ENCODE measurements at regions not wholly inside any gene's neighbourhood (a gene's known extent, or its start where the extent isn't known, plus 50 kb on each side); places are given as distances from the start of the nearest gene placed in this dataset.
"Not testable (repeated sequence)": the region's sequence is repeated elsewhere in the genome, so short reads cannot be mapped to it uniquely, and the experiment has no call there.

DNA sequence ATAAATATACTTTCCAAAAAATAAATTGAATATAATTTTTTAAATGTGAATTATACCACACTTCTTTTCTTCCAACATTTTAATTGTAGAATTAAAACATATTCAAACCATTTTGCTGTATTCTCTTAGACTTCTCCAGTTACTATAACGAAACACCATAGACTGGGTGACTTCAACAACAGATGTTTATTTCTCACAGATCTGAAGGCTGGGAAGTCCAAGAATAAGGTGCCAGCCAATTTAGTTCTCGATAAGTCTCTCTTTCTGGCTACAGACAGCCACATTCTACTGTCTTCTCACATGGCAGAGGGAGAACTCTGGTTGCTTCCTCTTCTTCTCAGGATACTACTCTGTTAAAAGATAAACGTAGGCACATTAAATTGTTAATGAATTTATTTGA lies 155.8 kb upstream of the UGT8 start:
- no peak for DNase-seq (ENCODE audit: low read depth in 2 of 2)

DNA sequence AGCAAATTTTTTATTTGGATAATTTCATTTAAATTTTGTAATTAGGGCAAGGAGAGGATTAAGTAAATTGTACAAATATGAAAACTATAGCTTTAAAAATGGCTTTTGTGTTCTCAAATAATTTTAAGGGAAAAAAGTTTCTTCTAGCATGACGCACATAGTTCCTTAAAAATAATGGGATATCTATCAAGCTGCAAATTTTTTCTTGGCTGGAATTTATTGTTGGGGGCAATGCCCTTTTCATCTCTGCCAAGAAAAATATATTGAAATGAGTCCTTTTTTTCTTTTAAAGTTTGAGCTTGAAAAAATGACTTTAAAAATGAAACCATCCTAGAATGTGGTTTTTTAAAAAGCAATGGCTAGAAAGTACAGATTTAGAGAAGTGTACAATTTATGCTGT lies 154.4 kb upstream of the UGT8 start:
- DNase-seq (ENCODE audit: low read depth in 2 of 2), result no peak

DNA sequence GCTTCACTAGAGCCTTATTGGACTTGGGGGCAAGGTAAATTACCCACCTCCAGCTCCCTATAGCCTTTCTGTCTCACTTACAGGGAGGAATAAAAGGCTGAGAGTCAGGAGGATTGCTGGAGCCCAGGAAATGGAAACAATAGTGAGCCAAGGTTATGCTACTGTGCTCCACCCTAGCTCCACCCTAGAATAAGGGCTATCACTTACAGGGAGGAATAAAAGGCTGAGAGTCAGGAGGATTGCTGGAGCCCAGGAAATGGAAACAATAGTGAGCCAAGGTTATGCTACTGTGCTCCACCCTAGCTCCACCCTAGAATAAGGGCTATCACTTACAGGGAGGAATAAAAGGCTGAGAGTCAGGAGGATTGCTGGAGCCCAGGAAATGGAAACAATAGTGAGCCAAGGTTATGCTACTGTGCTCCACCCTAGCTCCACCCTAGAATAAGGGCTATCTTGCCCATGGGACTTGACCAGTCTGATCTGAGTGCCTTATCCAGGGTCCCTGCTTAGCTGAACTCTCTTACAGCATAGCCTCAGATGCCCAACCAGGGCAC lies 150.6 kb upstream of the UGT8 start:
- DNase-seq (ENCODE audit: low read depth in 2 of 2), result not testable (repeated sequence)

DNA sequence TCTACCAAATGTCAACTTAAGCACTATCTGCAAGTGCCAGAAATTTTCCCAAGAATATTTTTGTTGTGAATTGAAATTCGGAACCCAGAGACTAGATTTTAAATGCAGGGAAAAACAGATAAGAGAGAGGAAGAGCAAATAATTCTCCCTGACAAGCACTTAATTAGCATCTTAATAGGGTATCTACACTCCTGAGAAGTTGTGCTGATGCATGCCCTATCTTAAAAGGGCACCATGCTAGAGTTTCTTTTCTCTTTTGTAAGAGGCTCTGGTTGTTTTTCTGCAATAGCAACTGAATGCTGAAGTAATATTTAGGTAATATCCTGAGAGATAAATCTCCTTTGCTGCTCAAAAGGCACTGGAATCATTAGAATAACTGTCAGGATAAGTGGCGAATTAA lies 139.9 kb upstream of the UGT8 start:
- DNase-seq (ENCODE audit: low read depth in 2 of 2), result no peak

DNA sequence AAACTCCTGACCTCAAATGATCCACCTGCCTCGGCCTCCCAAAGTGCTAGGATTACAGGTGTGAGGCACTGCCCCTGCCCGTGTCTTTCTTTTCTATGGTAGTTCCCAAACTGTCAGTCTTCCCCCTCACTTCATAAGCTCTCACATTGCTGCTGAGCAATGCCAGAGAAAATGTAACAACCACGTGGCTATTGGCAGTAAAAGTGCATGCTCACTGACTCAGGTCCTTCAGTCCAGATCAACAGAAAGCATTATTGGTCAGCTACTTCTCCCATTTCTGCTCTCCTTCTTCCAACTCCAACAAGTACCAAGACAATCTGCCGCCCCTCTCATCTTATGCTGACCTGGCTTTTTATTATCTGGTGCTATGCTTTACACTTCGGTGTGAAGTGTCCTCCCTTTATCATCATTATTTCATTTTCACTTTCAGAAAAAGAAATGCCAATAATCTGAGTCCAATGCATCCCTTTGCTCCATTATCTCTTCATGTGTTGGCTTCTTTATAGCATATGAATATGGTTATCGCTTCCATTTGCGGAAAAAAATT lies 133.8 kb upstream of the UGT8 start:
- DNase-seq (ENCODE audit: low read depth in 2 of 2), result no peak

DNA sequence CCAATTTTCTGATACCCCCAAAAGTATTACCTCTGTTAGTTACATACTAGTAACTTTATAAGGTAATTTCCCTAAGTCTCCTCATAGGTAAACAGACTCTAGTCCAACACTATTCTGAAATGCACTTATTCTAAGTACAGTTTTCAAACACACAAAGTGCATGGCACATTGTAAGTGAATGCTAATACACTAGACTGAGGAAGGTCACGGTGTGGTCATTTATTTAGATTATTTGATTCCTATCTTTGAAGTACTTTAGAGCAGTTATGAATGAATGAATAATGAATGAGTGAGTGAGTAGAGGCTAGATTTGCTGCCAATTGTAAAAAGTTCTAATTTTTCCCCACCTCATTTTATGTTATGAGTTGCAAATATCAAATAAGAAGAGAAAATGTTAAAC lies 132.8 kb upstream of the UGT8 start:
- DNase-seq (ENCODE audit: low read depth in 2 of 2), result no peak

DNA sequence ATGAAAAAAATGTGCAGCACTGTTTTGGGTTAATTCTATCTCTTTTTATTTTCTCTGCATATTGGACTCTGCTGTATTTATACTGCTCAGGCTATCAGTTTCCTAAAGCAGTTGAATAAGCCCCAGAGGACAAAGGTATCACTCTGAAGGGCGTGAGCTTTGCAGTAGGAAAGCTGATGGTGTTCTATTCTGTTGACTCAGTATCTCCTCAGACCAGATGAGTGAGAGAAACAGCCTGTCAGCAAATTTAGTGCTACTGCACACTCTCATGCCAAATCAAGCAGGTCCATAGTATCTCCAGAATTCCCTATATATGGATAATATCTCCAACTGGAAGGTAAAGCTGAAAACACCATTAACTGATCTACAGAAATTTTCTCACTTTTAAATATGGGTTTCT lies 132.3 kb upstream of the UGT8 start:
- no peak for DNase-seq (ENCODE audit: low read depth in 2 of 2)

DNA sequence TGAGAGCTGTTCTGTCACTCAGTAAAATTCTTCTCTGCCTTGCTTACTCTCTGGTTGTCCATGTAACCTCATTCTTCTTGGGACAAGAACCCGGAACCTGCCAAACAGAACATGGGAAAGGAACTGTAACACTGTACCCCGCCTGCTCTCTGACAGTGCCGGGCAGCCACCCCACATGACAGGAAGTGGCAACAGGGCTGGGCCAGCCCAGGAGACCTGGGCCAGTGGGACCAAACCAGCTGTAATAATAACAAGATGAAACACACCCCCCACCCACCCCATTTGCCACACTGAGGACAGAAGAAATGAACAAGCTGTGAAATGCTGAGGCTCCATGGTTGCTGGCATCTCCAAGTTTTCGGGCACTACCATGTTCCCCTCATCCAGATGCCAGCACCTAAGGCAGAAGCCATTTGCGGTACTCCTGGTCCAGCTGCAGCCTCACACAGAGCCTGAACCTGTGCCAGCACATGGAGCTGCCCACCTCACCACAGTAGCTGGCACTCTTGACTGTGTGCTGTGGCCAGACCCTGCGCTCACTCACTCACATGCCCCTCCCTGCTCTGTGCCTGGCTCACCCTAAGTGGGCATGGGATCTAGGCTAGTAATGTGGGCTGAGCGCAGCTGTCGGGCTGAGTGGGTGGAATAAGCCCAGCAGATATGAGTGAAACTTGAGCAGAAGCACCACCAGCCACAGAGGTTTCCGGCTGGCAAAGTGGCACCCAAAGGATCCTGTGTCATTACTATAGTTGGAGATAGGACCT lies 126.2 kb upstream of the UGT8 start:
- no peak for DNase-seq (ENCODE audit: low read depth in 2 of 2)

DNA sequence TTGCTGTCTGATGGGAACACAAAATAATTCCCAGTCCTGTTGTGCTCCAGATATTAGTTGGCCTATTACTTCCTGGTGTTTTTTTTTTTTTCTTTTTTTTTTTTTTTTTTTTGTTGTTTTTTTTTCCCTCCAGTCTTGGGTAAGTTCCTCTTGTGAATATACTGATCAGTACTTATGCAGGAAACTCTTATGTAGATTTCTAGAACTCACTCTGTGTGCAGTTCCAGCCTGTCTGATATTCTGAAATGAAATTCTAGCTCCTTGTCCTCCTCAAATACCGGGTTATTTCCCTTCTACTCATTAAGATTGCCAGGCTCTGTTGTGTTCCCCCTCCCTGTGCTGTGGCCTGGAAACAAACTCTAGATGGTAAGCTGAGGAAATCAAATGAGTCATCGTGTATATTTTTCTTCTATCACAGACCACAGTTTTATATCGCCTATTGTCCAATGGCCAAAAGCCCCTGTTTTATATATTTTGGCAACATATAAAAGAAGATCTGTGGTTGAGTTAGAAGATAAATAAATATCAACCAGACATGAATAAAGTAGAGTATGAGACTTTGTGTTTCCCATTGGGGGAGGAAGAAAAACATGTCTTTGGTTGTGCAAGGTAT lies 124.3 kb upstream of the UGT8 start:
- no peak for DNase-seq (ENCODE audit: low read depth in 2 of 2)

DNA sequence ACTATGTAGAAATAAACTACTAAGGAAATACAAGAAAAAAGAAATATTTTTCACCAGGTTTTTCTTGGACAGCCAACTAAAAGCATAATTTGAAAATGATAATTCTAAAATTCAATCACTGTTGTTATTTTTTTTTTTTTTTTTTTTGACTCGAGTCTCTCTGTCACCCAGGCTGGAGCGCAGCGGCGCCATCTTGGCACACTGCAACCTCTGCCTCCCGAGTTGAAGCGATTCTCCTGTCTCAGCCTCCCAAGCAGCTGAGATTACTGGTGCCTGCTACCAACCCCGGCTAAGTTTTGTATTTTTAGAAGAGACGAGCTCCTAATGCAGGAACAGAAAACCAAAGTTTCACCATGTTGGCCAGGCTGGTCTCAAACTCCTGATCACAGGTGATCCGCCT lies 122.3 kb upstream of the UGT8 start:
- DNase-seq (ENCODE audit: low read depth in 2 of 2), result no peak

DNA sequence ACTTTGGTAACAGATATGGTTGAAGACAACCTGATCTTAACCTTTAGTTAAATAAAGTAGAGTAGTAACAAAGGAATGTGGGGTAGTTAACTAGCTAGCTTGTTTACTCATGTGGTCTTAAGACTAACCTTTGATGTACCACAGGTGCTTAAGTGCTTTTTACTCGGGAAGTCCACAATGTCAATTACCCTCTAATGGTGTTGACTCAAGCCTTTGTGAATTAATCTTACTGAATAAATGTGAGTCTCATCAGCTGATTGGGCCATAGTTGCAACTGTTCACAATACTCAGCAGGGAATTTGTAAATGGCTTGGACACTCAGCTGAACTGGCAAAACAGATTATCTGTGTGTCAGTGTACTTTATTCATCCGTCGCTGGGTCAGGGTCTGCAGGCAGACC lies 119.0 kb upstream of the UGT8 start:
- no peak for DNase-seq (ENCODE audit: low read depth in 2 of 2)

DNA sequence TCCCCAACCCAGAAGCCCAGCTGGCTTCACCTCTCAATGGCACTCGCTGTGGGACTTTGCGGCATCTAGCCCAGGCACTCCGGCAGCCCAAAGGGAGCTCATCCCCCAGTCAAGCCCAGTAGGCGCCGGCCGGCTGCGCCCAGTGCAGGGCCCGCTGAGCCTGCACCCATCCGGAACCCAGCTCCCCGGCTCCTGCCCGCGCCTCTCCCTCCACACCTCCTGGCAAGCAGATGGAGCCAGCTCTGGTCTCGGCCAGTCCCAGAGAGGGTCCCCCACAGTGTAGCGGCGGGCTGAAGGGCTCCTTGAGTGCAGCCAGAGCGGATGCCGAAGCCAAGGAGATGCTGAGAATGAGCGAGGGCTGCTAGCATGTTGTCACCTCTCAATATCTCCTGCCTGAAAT lies 116.8 kb upstream of the UGT8 start:
- no peak for DNase-seq (ENCODE audit: low read depth in 2 of 2)

DNA sequence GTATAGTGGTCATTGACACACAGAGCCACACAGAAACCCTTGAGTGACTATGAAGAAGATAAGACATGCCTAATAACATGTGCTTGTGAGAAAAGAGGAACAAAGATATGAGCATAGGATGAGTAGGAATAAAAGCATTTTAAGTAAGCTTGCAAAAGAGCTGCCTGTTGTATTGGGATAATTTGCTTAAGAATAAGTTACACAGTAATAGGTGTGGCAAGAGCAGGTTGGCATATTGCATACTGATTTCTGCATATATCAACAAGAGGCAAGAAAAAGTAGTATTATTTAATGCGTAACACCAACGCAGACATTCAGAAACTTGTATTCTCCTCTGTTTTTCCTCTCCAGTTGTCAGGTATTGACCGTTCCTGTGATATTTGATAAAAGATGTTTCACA lies 111.5 kb upstream of the UGT8 start:
- no peak for DNase-seq (ENCODE audit: low read depth in 2 of 2)

DNA sequence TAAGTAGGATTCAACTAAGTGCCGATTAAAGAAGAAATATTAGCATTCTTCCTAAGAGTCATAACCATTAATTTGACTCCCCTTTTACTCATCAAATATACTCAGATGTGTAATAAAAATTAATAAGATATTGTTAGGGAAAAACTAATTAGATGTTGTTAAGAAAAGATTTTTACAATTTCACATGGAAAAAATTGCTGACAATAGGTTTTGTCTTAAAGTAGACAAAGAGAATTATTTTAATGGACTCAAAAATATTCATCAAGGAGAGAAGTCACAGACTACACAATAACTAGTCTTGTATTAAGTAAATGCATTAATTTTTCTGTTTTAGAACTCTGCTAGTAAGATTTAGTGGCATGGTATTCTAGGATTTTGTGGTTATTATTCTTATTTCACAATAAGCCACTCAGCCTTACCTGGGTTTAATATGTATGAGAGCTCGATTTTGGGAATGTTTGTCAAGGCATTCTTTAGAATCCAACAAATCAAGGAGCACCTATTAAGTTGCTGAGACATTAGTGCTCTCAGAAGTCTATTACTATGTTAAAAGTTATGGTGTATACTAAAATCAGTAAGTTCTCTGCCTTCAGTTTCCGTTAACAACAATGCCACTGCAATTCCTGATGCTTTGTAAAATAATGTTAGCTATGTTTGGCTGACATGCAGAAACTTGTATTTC lies 110.2 kb upstream of the UGT8 start:
- no peak for DNase-seq (ENCODE audit: low read depth in 2 of 2)

DNA sequence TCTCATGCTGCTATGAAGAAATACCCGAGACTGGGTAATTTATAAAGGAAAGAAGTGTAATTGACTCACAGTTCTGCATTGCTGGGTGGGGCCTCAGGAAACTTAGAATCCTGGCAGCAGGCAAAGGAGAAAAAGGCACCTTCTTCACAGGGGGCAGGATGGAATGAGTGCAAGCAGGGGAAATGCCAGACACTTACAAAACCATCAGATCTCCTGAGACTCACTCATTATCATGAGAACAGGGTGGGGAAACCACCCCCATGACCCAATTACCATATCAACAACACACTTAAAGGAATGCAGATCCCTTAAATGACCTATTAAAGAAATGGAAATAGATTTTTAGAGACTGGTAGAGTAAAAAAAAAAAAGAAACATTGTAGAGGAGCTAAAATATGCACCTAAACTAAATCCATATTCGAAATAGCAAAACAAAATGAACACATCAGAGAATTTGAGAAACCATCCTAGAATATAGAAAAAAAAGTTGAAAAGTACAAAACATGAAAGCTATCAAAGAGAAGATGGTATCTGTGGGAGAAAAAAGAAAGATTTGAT lies 104.3 kb upstream of the UGT8 start:
- no peak for DNase-seq (ENCODE audit: low read depth in 2 of 2)

DNA sequence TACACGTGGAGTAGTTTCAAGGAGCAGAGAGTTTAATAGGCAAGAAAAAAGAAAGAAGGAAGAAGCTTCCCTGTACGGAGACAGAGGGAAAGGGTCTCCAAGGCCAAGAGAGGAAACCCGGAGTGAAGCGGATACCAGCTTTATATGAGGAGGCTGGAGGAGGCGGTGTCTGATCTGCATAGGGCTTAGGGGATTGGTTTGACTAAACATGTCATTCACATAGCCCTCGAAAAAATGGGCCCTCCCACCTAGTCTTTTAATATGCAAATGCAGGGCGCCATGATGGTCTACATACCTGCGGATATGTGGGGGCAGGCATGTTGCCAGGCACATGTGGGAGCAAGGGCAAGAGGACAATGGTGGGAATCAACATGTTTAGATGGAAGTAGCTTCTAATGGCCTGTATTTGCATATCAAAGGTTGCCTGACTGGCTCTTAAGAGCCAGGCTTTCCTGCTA lies 103.1 kb upstream of the UGT8 start:
- DNase-seq (ENCODE audit: low read depth in 2 of 2), result no peak

DNA sequence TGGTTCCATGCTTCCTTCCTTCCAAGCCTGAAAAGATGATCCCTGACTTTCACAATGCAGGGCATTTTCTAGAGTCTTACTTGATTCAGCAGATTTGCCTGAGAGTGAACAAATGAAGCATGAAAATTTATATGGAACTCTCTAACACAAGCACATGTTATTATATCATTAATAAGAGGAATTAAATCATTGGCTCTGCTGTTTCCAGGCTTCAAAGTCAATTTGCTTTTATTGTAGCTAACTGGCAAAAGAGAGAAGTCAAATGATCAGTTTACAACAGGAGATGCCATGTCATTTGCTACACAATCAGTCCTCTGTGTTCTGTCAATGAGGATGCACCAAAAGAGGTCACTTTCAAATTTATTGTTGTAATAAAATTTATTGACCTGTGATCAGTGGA lies 101.5 kb upstream of the UGT8 start:
- DNase-seq (ENCODE audit: low read depth in 2 of 2), result no peak

DNA sequence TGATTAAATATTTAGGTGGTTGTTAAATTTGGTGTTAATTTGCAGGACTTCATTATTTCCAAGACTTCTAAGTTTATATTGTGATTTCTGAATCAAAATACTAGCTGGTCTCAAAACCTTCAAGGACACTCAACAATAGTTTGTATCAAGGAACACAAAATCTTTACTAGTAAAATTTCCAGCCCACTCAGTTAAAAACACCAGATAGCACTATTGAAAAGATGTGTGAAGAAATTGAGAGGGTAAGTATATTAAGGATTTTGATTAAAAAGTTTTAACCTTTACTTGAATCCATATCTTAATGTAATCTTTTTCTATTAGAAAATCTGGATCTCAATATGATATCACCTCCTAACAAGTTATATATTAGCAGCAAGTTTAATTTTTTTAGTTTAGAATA lies 89.3 kb upstream of the UGT8 start:
- DNase-seq (ENCODE audit: low read depth in 2 of 2), result no peak

DNA sequence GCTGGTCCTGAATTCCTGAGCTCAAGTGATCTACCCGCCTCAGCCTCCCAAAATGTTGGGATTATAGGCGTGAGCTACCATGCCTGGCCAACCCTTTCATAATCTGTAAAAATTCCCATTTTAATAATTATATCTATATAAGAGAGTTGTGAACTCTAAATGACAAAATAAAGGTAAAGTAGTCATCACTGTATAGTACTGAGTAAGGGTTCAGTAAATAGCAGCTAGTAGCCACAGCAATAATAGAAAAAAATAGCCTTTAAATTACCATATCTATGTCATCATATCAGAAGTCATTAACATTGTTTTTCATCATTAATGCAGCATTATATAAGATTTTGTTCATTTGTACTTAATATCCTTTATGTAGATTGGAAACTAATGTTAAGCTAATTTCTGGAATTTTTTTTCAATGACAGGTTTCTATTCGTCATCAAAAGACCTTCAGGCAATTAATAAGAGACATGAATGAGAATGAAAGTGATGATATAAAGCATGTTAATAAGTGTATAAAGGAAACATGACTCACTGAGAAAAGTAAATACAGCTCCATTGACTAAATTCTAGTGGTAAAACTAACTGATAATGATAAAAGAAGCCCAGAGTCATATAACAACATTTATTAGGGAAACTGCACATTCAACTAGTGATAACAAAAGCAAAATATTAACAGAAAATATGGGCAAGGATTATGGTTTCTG lies 85.9 kb upstream of the UGT8 start:
- no peak for DNase-seq (ENCODE audit: low read depth in 2 of 2)

DNA sequence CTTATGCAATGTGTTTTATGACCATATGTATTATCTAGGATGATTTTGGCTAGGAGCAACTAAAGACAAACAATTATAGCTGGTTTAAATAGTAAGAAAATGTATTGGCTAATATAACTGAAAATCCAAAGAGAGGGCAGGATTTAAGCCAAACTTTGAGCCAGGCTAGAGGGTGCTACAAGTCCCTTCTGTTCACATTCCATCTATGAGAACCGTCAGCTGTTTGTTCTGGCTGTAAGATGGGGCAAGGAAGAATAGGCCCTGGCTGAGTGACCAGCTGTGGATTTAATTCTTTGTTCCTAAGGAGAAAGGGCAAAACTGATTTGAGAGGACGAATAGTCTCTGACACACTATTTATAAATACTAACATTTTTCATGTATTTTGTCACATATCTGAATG lies 79.2 kb upstream of the UGT8 start:
- no peak for DNase-seq (ENCODE audit: low read depth in 2 of 2)

DNA sequence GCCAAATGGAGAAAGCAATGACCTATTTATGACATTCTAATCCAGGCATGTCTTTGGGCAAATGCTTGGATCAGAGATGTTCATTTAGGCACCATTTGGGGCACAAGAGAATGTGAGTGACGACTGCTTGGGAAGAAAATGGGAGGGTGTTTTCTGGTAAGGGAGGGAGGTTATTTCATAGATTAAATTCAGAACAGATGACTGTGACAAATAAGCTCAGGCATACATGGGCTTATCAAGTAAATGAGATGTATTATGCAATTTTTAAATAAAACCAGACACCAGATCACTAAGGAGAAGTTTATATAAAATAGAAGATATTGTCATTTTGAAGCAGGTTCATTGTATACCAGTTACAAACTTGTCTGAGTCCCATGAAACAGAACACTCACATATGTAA lies 71.4 kb upstream of the UGT8 start:
- DNase-seq (ENCODE audit: low read depth in 2 of 2), result no peak

DNA sequence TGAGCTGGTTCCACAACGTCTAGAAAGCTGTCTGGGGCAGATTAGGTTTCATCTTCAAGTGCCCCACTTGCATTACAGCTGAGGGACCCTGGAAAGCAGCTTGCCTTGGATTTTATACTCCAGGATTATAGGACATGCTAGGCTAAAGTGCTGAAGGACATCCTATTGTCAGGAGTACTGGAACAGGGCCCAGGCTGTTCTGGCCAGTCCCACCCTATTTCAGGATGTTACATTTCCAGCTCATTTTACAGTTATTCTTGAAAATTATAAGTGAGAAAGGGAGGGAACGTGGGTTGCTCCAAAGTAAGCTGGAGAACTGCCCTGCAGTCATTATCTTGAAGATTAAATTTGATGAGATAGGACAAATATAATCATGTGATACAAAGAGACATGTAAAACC lies 71.0 kb upstream of the UGT8 start:
- DNase-seq (ENCODE audit: low read depth in 2 of 2), result no peak
